Heart left ventricle (tissue), 16 donors: ENCODE measurements at regions not wholly inside any gene's neighbourhood (a gene's known extent, or its start where the extent isn't known, plus 50 kb on each side); places are given as distances from the start of the nearest gene placed in this dataset.

Experiments used
- ATAC-seq, 4 donors: fragments of 200-7000 bp; cut with Tn5 transposase; one replicate each; pipeline ENCODE4 v1.9.1; 2020 to 2022; ENCODE audit warnings: moderate library complexity in 4 of 4, mild to moderate bottlenecking in 3 of 4, moderate number of reproducible peaks in 1 of 4
- DNase-seq, 5 donors: peaks; one replicate each; pipeline ENCODE4 v3.0.0-alpha.2; 2020
- H3K27ac ChIP-seq, 12 donors: fragments of 200-600 bp; sonication (generic) in 4 of 12; one replicate each; pipeline versions ENCODE4 v1.5.0 to v1.8.0; 2016 to 2022; ENCODE audit warnings: mild to moderate bottlenecking in 2 of 12
- H3K27me3 ChIP-seq, 9 donors: fragments of 200-600 bp; sonication (generic) in 2 of 9; one replicate each; pipeline versions ENCODE4 v1.5.1 to v1.8.0; 2016 to 2022; ENCODE audit warnings: mild to moderate bottlenecking in 3 of 9
- H3K36me3 ChIP-seq, 9 donors: fragments of 200-600 bp; sonication (generic) in 2 of 9; one replicate each; pipeline versions ENCODE4 v1.5.0 to v1.8.0; 2018 to 2022; ENCODE audit warnings: mild to moderate bottlenecking in 2 of 9
- H3K4me1 ChIP-seq, 12 donors: fragments of 200-600 bp; sonication (generic) in 4 of 12; one replicate each; pipeline versions ENCODE4 v1.5.0 to v1.8.0; 2016 to 2022; ENCODE audit warnings: mild to moderate bottlenecking in 3 of 12
- H3K4me3 ChIP-seq, 12 donors: fragments of 200-600 bp; sonication (generic) in 4 of 12; one replicate each; pipeline versions ENCODE4 v1.5.0 to v1.8.0; 2017 to 2022; ENCODE audit warnings: mild to moderate bottlenecking in 9 of 12, moderate library complexity in 4 of 12
- H3K9me3 ChIP-seq, 12 donors: fragments of 200-600 bp; sonication (generic) in 4 of 12; one replicate each; pipeline versions ENCODE4 v1.5.0 to v1.8.0; 2016 to 2022; ENCODE audit warnings: mild to moderate bottlenecking in 1 of 12
- CTCF ChIP-seq, 12 donors: fragments of 200-600 bp; sonication (generic) in 4 of 12; IDR thresholded peaks; one replicate each; pipeline versions ENCODE4 v1.5.0 to v1.8.0; 2018 to 2022; ENCODE audit warnings: antibody characterized with exemption in 12 of 12, mild to moderate bottlenecking in 5 of 12
- POLR2A ChIP-seq, 2 donors: fragments of 450-650 bp; IDR thresholded peaks; one replicate each; pipeline ENCODE4 v1.6.1; 2017; ENCODE audit warnings: antibody characterized with exemption in 2 of 2, mild to moderate bottlenecking in 2 of 2, moderate library complexity in 2 of 2
- WGBS, 4 donors: extraction: QIAGEN DNeasy Blood & Tissue Kit in 2 of 4; methylation state at CpG; one replicate each; pipeline versions ENCODE4 v1.1.5 to v1.1.7; 2013 to 2018; 5-methylcytosine and 5-hydroxymethylcytosine counted together
- intact Hi-C, 10 donors: fragments of 100-400 bp; cut with DNase I; formaldehyde crosslinking; loops; one replicate each; pipeline versions ENCODE4 v1.11.1 to v1.14.2; 2022
- donor health status: ischemic (EF 13 %, LVEDD 7.1; RV severe dilation, severe dysfunction).
- donor health status: healthy with polysubstance abuse.
- donor health status: DM: no; HTN: yes; CAD: no.
- donor health status: DM: no; HTN: no; CAD: no.
- donor health status: ischemic (EF 25% LVEDD 6.9; RV normal size, moderate dysfunction).
- donor health status: ischemic (EF 25% LVEDD 5.7; RV mildly dilated, moderate dysfunction).
- donor health status: healthy.
- donor health status: DM: yes; HTN: yes; CAD: no.
- donor health status: ischemic (EF 35%, LVEDD 5.7; RV mildly dilated, moderate dysfunction).
- donor health status: nonischemic (EF 11% LVEDD 7.7; RV severe dilation, severe dysfunction).
- donor health status: DM: yes; HTN: yes; CAD: no.
- donor health status: PGD.
- donor health status: ischemic (EF 29% LVEDD 5.4; RV normal size, mild dysfunction).
- donor health status: nonischemic (EF 23%, LVEDD 6.1; RV moderate dilation, normal function).

- Histone ChIP-seq H3K36me3 (no peaks in the 10 kb centered on the region), H3K27me3 (peaks cover 0 to 4% (median 0%) of the 10 kb centered on the region in 9 donors), H3K4me3 (no peak overlapping the region), H3K9me3 (peaks cover 0 to 9% (median 0%) of the 10 kb centered on the region in 12 donors), H3K4me1 (no peaks in the 10 kb centered on the region), H3K27ac (no peak overlapping the region)
- no peak for ATAC-seq
- intact Hi-C loops = no loop called here
- WGBS, 4 donors = 33 to 85% (median 79%) methylated on average over 7 of the region's 7 CpGs
- DNase-seq = no peak
- TF ChIP-seq CTCF (IDR thresholded peaks at IDR 0.05) (no peak), POLR2A (IDR thresholded peaks at IDR 0.05) (no peak)
Observed at GRCh38 chr3:55413236-55413635, 73.9 kb downstream of the WNT5A start.

- DNase-seq (no peak), ATAC-seq (no peak)
- WGBS, 4 donors = 78 to 89% (median 83%) methylated on average over 4 of the region's 4 CpGs
- peaks cover 0 to 4% (median 0%) of the 10 kb centered on the region in 9 donors for H3K27me3 ChIP-seq
- intact Hi-C loops = no loop called here
- H3K9me3 ChIP-seq = peaks cover 0 to 2% (median 0%) of the 10 kb centered on the region in 12 donors
- no peaks in the 10 kb centered on the region for H3K4me1 ChIP-seq
- TF ChIP-seq CTCF (IDR thresholded peaks at IDR 0.05) = no peak
- TF ChIP-seq POLR2A (IDR thresholded peaks at IDR 0.05) = no peak
- H3K27ac ChIP-seq = no peak overlapping the region
- no peaks in the 10 kb centered on the region for H3K36me3 ChIP-seq
- no peak overlapping the region for H3K4me3 ChIP-seq
Observed at GRCh38 chr3:55412545-55412944, 74.6 kb downstream of the WNT5A start.

GRCh38 chr3:55409806-55410205 is 77.3 kb downstream of the WNT5A start:
- intact Hi-C loops = no loop called here
- ATAC-seq = no peak
- Histone ChIP-seq H3K4me3 (no peak overlapping the region), H3K4me1 (no peaks in the 10 kb centered on the region), H3K36me3 (no peaks in the 10 kb centered on the region), H3K27me3 (peaks cover 0 to 4% (median 0%) of the 10 kb centered on the region in 9 donors), H3K27ac (no peak overlapping the region), H3K9me3 (peaks cover 0 to 17% (median 3%) of the 10 kb centered on the region in 12 donors)
- TF ChIP-seq CTCF (IDR thresholded peaks at IDR 0.05) = no peak
- no peak for TF ChIP-seq POLR2A (IDR thresholded peaks at IDR 0.05)
- no peak for DNase-seq
- 85 to 91% (median 89%) methylated on average over 2 of the region's 2 CpGs for WGBS, 4 donors

GRCh38 chr3:55408193-55408826 is 78.8 kb downstream of the WNT5A start:
- Histone ChIP-seq H3K36me3 (no peaks in the 10 kb centered on the region), H3K9me3 (peaks cover 0 to 17% (median 3%) of the 10 kb centered on the region in 12 donors), H3K4me3 (no peak overlapping the region), H3K27ac (no peak overlapping the region), H3K27me3 (peaks cover 0 to 4% (median 0%) of the 10 kb centered on the region in 9 donors), H3K4me1 (no peaks in the 10 kb centered on the region)
- no peak for TF ChIP-seq POLR2A (IDR thresholded peaks at IDR 0.05)
- TF ChIP-seq CTCF (IDR thresholded peaks at IDR 0.05) = no peak
- 79 to 84% (median 81%) methylated on average over 3 of the region's 3 CpGs for WGBS, 4 donors
- ATAC-seq (no peak), DNase-seq (no peak)
- intact Hi-C loops = no loop called here
